RWPE2 (cell line): ENCODE measurements at regions not wholly inside any gene's neighbourhood (a gene's known extent, or its start where the extent isn't known, plus 50 kb on each side); places are given as distances from the start of the nearest gene placed in this dataset.
A peak's percentile ranks its signal among the peaks of the same experiment; 100 is the strongest.

Source experiments
- ATAC-seq: fragments of 200-7000 bp; cut with Tn5 transposase; 3 replicates; pipeline ENCODE4 v1.9.1; 2021; ENCODE audit warnings: low read depth
- DNase-seq: peaks from one replicate; pipeline ENCODE4 v3.0.0-alpha.2; 2020; ENCODE audit warnings: low spot score
- H3K27ac ChIP-seq: fragments of 450-650 bp; 2 replicates; pipeline ENCODE4 v1.5.1; 2017; ENCODE audit warnings: mild to moderate bottlenecking; ENCODE audit not compliant: poor library complexity, severe bottlenecking
- H3K27me3 ChIP-seq: fragments of 250-450 bp; sonication (Bioruptor Pico); 2 replicates; pipeline ENCODE4 v1.5.1; 2021; ENCODE audit warnings: mild to moderate bottlenecking, moderate library complexity; ENCODE audit not compliant: insufficient read depth, poor library complexity, severe bottlenecking
- H3K36me3 ChIP-seq: fragments of 250-450 bp; sonication (Bioruptor Pico); 2 replicates; pipeline ENCODE4 v1.5.1; 2020; ENCODE audit warnings: low read depth, mild to moderate bottlenecking, moderate library complexity
- H3K4me1 ChIP-seq: fragments of 250-450 bp; sonication (Bioruptor Pico); 2 replicates; pipeline ENCODE4 v1.5.1; 2021; ENCODE audit warnings: mild to moderate bottlenecking, moderate library complexity; ENCODE audit not compliant: insufficient read depth, poor library complexity, severe bottlenecking
- H3K4me3 ChIP-seq: fragments of 250-450 bp; sonication (Bioruptor Pico); 2 replicates; pipeline ENCODE4 v1.5.1; 2021; ENCODE audit warnings: mild to moderate bottlenecking, moderate library complexity; ENCODE audit not compliant: severe bottlenecking
- H3K9me3 ChIP-seq: fragments of 250-450 bp; sonication (Bioruptor Pico); 2 replicates; pipeline ENCODE4 v1.5.1; 2021; ENCODE audit warnings: mild to moderate bottlenecking, moderate library complexity; ENCODE audit not compliant: severe bottlenecking
- TF ChIP-seq, protein P1 (sequence below): fragments of 450-650 bp; IDR thresholded peaks from one replicate; pipeline ENCODE4 v1.5.1; 2017; ENCODE audit warnings: mild to moderate bottlenecking, moderate library complexity; ENCODE audit not compliant: poor library complexity, severe bottlenecking

DNA sequence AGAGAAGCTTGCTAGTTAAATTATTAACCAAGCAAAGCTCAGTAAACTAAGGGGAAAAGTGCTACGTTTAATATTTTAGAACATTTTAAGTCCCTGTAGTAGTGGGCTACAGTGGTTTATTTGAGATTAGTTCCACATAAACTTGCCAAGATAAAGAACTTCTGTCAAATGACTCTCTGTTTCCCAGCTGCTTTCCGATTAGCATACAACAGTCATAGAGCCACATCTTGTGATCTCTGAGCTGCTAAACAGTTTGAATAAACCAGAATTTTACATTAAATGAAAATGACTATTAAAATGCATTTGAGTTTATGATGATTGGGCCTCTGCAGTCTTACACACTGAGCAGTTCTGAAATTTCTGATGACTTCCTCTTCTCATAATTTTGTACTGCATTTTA lies 568.5 kb downstream of the IQCM start:
- ATAC-seq (no peak), DNase-seq (no peak)
- Histone ChIP-seq H3K4me1 (no peaks in the 10 kb centered on the region), H3K9me3 (no peaks in the 10 kb centered on the region), H3K27me3 (no peaks in the 10 kb centered on the region), H3K36me3 (no peaks in the 10 kb centered on the region), H3K27ac (no peak overlapping the region), H3K4me3 (no peak overlapping the region)
- TF ChIP-seq, protein P1, sequence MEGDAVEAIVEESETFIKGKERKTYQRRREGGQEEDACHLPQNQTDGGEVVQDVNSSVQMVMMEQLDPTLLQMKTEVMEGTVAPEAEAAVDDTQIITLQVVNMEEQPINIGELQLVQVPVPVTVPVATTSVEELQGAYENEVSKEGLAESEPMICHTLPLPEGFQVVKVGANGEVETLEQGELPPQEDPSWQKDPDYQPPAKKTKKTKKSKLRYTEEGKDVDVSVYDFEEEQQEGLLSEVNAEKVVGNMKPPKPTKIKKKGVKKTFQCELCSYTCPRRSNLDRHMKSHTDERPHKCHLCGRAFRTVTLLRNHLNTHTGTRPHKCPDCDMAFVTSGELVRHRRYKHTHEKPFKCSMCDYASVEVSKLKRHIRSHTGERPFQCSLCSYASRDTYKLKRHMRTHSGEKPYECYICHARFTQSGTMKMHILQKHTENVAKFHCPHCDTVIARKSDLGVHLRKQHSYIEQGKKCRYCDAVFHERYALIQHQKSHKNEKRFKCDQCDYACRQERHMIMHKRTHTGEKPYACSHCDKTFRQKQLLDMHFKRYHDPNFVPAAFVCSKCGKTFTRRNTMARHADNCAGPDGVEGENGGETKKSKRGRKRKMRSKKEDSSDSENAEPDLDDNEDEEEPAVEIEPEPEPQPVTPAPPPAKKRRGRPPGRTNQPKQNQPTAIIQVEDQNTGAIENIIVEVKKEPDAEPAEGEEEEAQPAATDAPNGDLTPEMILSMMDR: no peak

DNA sequence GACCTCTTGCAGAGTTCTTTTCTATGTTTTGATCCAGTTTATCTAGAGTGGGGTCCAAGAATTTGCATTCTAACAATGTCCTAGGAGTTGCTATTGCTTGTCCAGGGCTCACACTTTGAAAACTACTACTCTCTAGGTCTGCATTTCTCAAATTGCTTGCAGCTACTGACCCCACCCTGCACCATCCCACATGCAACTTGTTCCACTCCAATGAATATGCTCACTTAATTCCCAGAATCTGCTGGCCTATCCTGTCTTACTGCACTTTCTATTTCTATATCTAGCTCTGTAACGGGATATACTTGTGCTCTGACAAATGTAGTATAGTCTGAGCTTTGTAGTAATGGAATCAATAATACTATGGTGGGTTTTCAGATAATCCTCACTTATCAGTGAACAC lies 570.3 kb downstream of the IQCM start:
- Histone ChIP-seq H3K9me3 (no peaks in the 10 kb centered on the region), H3K4me1 (no peaks in the 10 kb centered on the region), H3K36me3 (no peaks in the 10 kb centered on the region), H3K4me3 (no peak overlapping the region), H3K27ac (no peak overlapping the region), H3K27me3 (no peaks in the 10 kb centered on the region)
- DNase-seq (no peak), ATAC-seq (no peak)
- TF ChIP-seq, protein P1: no peak

DNA sequence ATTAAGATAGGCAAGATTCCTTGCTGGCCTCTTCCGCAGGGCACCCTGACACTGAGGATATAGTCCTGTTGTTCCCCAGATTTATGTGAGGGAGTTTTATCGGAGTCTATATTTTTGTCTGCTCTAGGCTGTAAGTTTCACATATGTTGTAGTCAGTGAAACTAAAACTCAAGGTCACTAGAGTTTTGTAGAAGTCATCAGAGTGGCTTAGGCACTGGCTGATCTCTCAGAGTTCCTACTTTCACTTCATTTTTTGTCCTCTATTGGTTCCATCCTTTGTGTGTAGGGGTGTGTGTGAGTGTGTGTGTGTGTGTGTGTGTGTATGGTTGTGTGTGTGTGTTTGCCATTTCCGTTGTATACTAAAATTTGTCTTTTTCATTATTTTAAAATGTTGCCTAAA lies 577.5 kb downstream of the IQCM start:
- TF ChIP-seq, protein P1: no peak
- no peaks in the 10 kb centered on the region for H3K4me1 ChIP-seq

DNA sequence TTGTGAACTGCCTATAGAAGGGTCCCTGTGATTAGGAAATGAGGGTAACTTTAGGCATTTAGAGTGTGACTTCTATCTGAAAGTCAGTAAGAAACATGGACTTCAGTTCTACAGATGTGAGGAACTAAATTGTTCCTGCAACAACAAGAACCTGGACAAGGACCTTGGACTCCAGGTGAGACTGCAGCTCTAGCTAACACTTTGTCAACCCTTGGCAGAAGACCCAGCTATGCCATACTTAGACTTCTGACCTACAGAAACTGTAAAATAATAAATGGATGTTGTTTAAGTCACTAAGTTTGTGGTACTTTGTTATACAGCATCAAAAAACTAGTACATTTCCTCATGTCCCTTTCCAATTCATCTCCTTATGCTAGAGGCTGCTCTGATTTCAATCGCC lies 580.8 kb downstream of the IQCM start:
- no peak overlapping the region for H3K4me3 ChIP-seq

More for the DNA sequence above, 577.5 kb downstream of the IQCM start:
- no peak overlapping the region for H3K4me3 ChIP-seq
- H3K27ac ChIP-seq: no peak overlapping the region
- ATAC-seq: no peak
- H3K36me3 ChIP-seq: no peaks in the 10 kb centered on the region
- no peak for DNase-seq
- H3K9me3 ChIP-seq: no peaks in the 10 kb centered on the region
- no peaks in the 10 kb centered on the region for H3K27me3 ChIP-seq

DNA sequence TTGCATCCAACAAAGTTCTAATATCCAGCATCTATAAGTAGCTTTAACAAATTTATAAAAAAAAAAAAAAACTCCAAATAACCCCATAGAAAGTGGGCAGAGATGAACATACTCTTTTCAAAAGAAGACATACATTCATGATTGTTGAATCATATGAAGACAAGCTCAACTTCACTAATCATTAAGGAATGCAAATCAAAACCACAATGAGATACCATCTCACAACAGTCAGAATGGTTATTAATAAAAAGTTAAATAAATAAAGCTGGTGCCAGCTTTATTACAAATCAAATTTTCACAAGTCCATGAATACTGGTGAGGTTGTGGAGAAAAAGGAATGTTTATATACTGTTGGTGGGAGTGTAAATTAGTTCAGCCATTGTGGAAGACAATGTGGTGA lies 592.0 kb downstream of the IQCM start:
- Histone ChIP-seq H3K9me3 (no peaks in the 10 kb centered on the region), H3K27me3 (no peaks in the 10 kb centered on the region), H3K4me3 (no peak overlapping the region), H3K27ac (no peak overlapping the region), H3K4me1 (no peaks in the 10 kb centered on the region), H3K36me3 (no peaks in the 10 kb centered on the region)
- ATAC-seq: peak; percentile 61; the same call in 2 of the 3 replicates
- TF ChIP-seq, protein P1: no peak
- no peak for DNase-seq

More for the DNA sequence above, 580.8 kb downstream of the IQCM start:
- no peak for ATAC-seq
- H3K27me3 ChIP-seq: no peaks in the 10 kb centered on the region
- no peaks in the 10 kb centered on the region for H3K4me1 ChIP-seq
- TF ChIP-seq, protein P1: no peak
- H3K27ac ChIP-seq: no peak overlapping the region
- no peak for DNase-seq
- no peaks in the 10 kb centered on the region for H3K36me3 ChIP-seq
- H3K9me3 ChIP-seq: no peaks in the 10 kb centered on the region
